T-cell (primary cell): ENCODE measurements at regions not wholly inside any gene's neighbourhood (a gene's known extent, or its start where the extent isn't known, plus 50 kb on each side); places are given as distances from the start of the nearest gene placed in this dataset.
"Not testable (repeated sequence)": the region's sequence is repeated elsewhere in the genome, so short reads cannot be mapped to it uniquely, and the experiment has no call there.

Source experiments
- ATAC-seq, 4 experiments: fragments of 200-7000 bp in 3 of 4; fragments of 150-1000 bp in 1 of 4; cut with Tn5 transposase; replicated peaks in 1 of 4; 1 replicate in 3 of 4; 2 replicates in 1 of 4; pipeline ENCODE4 v1.10.0; 2021; ENCODE audit warnings: moderate library complexity in 3 of 4, mild to moderate bottlenecking in 2 of 4, moderate number of reproducible peaks in 1 of 4
- CTCF ChIA-PET, 2 donors: fragments of 300-600 bp; sonication (Branson Sonifier 250); formaldehyde crosslinking; loops; one replicate each; lab custom pipeline; 2022; ENCODE audit warnings: antibody characterized with exemption in 2 of 2; lab: Charles Lee
- POLR2A ChIA-PET, 2 donors: fragments of 300-600 bp; sonication (Branson Sonifier 250); formaldehyde crosslinking; loops; one replicate each; lab custom pipeline; 2022; ENCODE audit warnings: antibody characterized with exemption in 2 of 2; lab: Charles Lee
- DNase-seq, 35 experiments: peaks; one replicate each; pipeline versions ENCODE4 v3.0.0 to v3.0.0-alpha.2; 2013 to 2023
- H3K27ac ChIP-seq: one replicate; pipeline ENCODE4 v1.5.1; 2013; ENCODE audit warnings: low read length
- H3K27me3 ChIP-seq, 2 experiments: replicated peaks in 1 of 2; 1 replicate in 1 of 2; 2 replicates in 1 of 2; pipeline versions ENCODE4 v1.6.1 to v1.7.0; 2013; ENCODE audit warnings: low read length in 1 of 2, mixed read lengths in 1 of 2; ENCODE audit not compliant: control insufficient read depth in 2 of 2, insufficient read depth in 2 of 2; ENCODE audit errors: extremely low read depth in 1 of 2
- H3K36me3 ChIP-seq, 2 donors: 1 replicate in 1 of 2; 2 replicates in 1 of 2; pipeline versions ENCODE4 v1.6.1 to v1.7.0; 2013; ENCODE audit warnings: low read length in 1 of 2; ENCODE audit not compliant: control insufficient read depth in 2 of 2, insufficient read depth in 1 of 2; ENCODE audit errors: extremely low read depth in 1 of 2
- H3K4me1 ChIP-seq, 2 experiments: 1 replicate in 1 of 2; 2 replicates in 1 of 2; pipeline versions ENCODE4 v1.6.1 to v1.7.0; 2013; ENCODE audit warnings: low read length in 2 of 2, mixed read lengths in 1 of 2; ENCODE audit not compliant: insufficient read depth in 2 of 2, control insufficient read depth in 1 of 2; ENCODE audit errors: extremely low read depth in 1 of 2
- H3K4me3 ChIP-seq, 2 donors: 1 replicate in 1 of 2; 2 replicates in 1 of 2; pipeline versions ENCODE4 v1.5.1 to v1.7.0; 2013; ENCODE audit warnings: mild to moderate bottlenecking in 2 of 2, low read length in 1 of 2, moderate library complexity in 1 of 2; ENCODE audit not compliant: control insufficient read depth in 1 of 2; ENCODE audit errors: extremely low read depth in 1 of 2
- H3K9me3 ChIP-seq: 2 replicates; pipeline ENCODE4 v1.7.0; 2013
- H3K27ac Mint-ChIP-seq, 2 donors: one replicate each; pipeline ENCODE4 v1.8.0; 2020 to 2021; ENCODE audit warnings: mild to moderate bottlenecking in 2 of 2, mixed read lengths in 2 of 2
- H3K27me3 Mint-ChIP-seq, 2 donors: one replicate each; pipeline ENCODE4 v1.8.0; 2021 to 2022; ENCODE audit warnings: mixed read lengths in 2 of 2
- H3K36me3 Mint-ChIP-seq: one replicate; pipeline ENCODE4 v1.8.0; 2021; ENCODE audit warnings: mixed read lengths
- H3K4me1 Mint-ChIP-seq, 3 donors: one replicate each; pipeline ENCODE4 v1.8.0; 2020 to 2022; ENCODE audit warnings: mixed read lengths in 3 of 3, mild to moderate bottlenecking in 1 of 3
- H3K4me3 Mint-ChIP-seq, 3 donors: one replicate each; pipeline ENCODE4 v1.8.0; 2020 to 2022; ENCODE audit warnings: mild to moderate bottlenecking in 3 of 3, mixed read lengths in 3 of 3, moderate library complexity in 3 of 3
- H3K9me3 Mint-ChIP-seq, 3 donors: one replicate each; pipeline ENCODE4 v1.8.0; 2020 to 2022; ENCODE audit warnings: mixed read lengths in 3 of 3
- WGBS: methylation state at CpG from one replicate; pipeline ENCODE4 v1.1.5; 2013; ENCODE audit warnings: missing lambda C conversion rate; ENCODE audit not compliant: insufficient coverage; 5-methylcytosine and 5-hydroxymethylcytosine counted together

DNA sequence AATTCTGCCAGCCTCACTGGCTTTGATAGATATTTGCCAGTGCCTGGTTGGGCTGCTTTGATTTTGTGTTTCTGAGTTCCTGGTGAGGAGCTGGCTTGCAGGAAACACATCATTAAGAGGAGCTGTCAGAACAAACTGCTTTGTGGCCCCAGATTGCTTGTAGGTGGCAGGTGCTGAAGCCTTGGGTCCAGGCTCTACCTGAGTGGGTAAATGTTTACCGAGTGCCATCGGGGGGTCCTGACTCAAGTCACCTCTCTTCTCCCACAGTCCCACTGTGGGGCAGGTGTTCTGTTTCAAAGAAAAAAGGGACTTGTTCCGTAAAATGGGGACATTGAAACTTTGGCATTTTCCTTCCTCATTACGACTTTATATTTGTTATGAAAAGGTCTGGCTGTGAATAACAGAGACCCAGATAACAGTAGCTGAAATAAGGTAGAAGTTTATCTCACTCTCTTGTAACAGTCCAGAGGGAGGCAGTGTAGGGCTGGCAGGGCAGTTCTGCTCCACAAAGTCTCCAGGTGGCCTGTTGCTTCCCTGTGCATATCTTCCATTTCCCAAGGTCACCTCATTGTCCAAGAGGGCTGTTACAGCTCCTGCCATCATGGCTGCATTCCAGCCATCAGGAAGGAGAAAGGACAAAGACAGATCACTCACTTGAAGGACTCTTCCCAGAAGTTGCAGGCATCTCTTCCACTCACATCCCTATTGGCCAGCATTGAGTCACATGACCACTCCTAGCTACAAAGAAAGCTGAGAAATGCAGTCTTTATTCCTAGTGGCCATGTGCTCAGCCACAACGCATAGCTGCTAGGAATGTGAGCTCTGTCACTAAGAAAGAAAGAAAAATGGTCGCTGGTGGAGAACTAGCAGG, 149.9 kb upstream of the KCNG1 start:
- Histone ChIP-seq H3K4me1 (no peaks in the 10 kb centered on the region), H3K9me3 (no peaks in the 10 kb centered on the region), H3K27ac (no peak overlapping the region), H3K36me3 (no peaks in the 10 kb centered on the region), H3K4me3 (no peak overlapping the region), H3K27me3 (peaks cover 4 to 21% of the 10 kb centered on the region in 2 experiments)
- Mint-ChIP-seq H3K9me3 (no peaks in the 10 kb centered on the region), H3K27me3 (peaks cover 39 to 47% of the 10 kb centered on the region in 2 donors), H3K27ac (no peak overlapping the region), H3K36me3 (no peaks in the 10 kb centered on the region), H3K4me3 (no peak overlapping the region), H3K4me1 (no peaks in the 10 kb centered on the region)
- ChIA-PET CTCF (no interaction called here), POLR2A (no interaction called here)
- WGBS, result 100% methylated on average over 1 of the region's 6 CpGs
- no peak for ATAC-seq
- no peak for DNase-seq

DNA sequence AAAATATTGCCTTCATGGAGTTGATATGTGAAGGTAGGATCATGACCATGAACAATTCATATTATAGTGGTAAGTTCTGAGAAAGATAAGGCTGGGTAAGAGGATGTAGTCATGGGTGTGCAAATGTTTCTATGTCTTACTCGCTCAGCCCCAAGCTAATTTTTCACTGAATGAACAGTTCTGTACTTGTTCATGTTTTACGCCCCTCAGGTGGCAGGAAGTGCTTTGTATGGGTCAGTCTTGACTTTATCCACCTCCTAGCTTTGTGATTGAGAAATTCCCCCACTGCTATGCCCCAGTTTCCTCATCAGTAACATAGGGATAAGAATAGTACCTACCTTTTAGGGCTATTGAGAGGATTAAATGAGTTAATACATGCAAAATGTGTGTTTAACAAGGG, 148.2 kb upstream of the KCNG1 start:
- CTCF ChIA-PET, result no interaction called here
- no peak for ATAC-seq
- POLR2A ChIA-PET, result no interaction called here

DNA sequence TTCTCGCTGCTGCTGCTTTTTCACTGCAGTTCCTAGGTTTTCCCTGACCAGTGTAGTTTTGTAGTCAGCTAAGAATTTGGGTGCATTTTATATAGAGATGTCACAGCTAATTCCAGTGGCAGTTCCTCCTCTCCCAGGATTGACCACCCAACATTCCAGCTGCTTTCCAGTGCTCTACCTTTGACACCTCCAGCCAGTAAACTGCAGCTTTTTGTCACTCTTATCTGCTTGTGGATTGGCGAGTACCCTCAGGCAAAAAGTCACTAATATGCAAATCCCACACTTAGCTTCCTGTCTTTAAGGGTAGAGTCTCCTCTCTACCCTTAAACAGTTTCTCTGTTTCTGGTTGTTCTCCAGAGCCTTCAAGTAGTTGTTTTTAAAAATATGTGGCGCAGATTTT, 146.9 kb upstream of the KCNG1 start:
- Histone ChIP-seq H3K36me3 (no peaks in the 10 kb centered on the region), H3K9me3 (no peaks in the 10 kb centered on the region), H3K27me3 (peaks cover 2 to 7% of the 10 kb centered on the region in 2 experiments), H3K27ac (no peak overlapping the region), H3K4me3 (no peak overlapping the region), H3K4me1 (no peaks in the 10 kb centered on the region)
- Mint-ChIP-seq H3K27ac (no peak overlapping the region), H3K36me3 (no peaks in the 10 kb centered on the region), H3K4me1 (no peaks in the 10 kb centered on the region), H3K4me3 (no peak overlapping the region), H3K9me3 (no peaks in the 10 kb centered on the region), H3K27me3 (peaks cover 34 to 42% of the 10 kb centered on the region in 2 donors)
- WGBS, result no CpG with 5 or more reads among the region's 3 CpGs
- DNase-seq (no peak), ATAC-seq (no peak)
- POLR2A ChIA-PET, result no interaction called here
- CTCF ChIA-PET, result no interaction called here

More for the DNA sequence above, 148.2 kb upstream of the KCNG1 start:
- Mint-ChIP-seq H3K27ac (no peak overlapping the region), H3K4me3 (no peak overlapping the region), H3K4me1 (no peaks in the 10 kb centered on the region), H3K27me3 (peaks cover 38 to 46% of the 10 kb centered on the region in 2 donors), H3K36me3 (no peaks in the 10 kb centered on the region), H3K9me3 (no peaks in the 10 kb centered on the region)
- no peak for DNase-seq
- no peak overlapping the region for H3K27ac ChIP-seq
- WGBS, result no CpG with 5 or more reads among the region's 2 CpGs
- H3K36me3 ChIP-seq, result no peaks in the 10 kb centered on the region
- peaks cover 4 to 13% of the 10 kb centered on the region in 2 experiments for H3K27me3 ChIP-seq
- no peaks in the 10 kb centered on the region for H3K9me3 ChIP-seq
- no peaks in the 10 kb centered on the region for H3K4me1 ChIP-seq
- no peak overlapping the region for H3K4me3 ChIP-seq

DNA sequence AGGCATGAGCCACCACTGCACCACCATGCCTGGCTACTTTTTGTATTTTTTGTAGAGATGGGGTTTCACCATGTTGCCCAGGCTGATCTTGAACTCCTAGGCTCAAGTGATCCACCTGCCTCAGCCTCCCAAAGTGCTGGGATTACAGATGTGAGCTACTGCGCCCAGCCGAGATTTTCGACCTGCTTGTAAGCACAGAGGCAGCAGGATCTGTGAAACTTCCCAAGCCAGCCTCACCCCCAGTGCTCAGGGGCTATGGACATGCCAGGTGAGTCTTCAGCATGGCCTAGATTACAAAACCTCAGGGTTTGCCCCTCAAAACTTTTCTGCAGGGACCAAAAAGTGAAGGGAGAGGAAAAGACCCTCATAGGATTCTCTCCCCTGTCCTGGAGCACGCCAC, 145.0 kb upstream of the KCNG1 start:
- H3K36me3 ChIP-seq, H3K4me1 Mint-ChIP-seq: not testable (repeated sequence)
- WGBS, result 83% methylated on average over 3 of the region's 4 CpGs

DNA sequence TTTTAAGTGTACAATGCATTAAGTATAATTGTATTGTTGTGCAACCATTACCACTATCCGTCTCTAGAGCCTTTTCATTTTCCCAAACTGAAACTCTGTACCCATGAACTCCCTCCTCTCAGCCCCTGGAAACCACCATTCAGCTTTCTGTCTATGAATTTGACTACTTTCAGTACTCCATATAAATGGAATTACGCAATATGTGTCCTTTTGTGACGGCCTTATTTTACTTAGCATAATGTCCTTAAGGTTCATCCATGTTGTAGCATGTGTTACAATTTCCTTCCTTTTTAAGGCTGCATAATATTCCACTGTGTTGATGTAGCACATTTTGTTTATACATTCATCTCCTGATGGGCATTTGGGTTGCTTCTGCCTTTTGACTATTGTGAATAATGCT, 143.6 kb upstream of the KCNG1 start:
- peaks cover 2 to 17% of the 10 kb centered on the region in 2 experiments for H3K27me3 ChIP-seq
- CTCF ChIA-PET, result no interaction called here
- Mint-ChIP-seq H3K9me3 (no peaks in the 10 kb centered on the region), H3K27ac (no peak overlapping the region), H3K36me3 (no peaks in the 10 kb centered on the region), H3K4me3 (no peak overlapping the region), H3K4me1 (no peaks in the 10 kb centered on the region), H3K27me3 (peaks cover 40 to 43% of the 10 kb centered on the region in 2 donors)
- no peaks in the 10 kb centered on the region for H3K36me3 ChIP-seq
- no peaks in the 10 kb centered on the region for H3K4me1 ChIP-seq
- no peak overlapping the region for H3K4me3 ChIP-seq
- no peak for ATAC-seq
- WGBS, result no CpG with 5 or more reads among the region's 3 CpGs
- H3K27ac ChIP-seq, result no peak overlapping the region
- H3K9me3 ChIP-seq, result no peaks in the 10 kb centered on the region
- POLR2A ChIA-PET, result no interaction called here
- DNase-seq, result no peak

More for the DNA sequence above, 145.0 kb upstream of the KCNG1 start:
- H3K9me3 Mint-ChIP-seq, H3K4me1 ChIP-seq, ATAC-seq, H3K27ac ChIP-seq, DNase-seq, H3K36me3 Mint-ChIP-seq, H3K27ac Mint-ChIP-seq, H3K9me3 ChIP-seq, POLR2A ChIA-PET, CTCF ChIA-PET, H3K4me3 ChIP-seq, H3K4me3 Mint-ChIP-seq: not testable (repeated sequence)
- H3K27me3 ChIP-seq, result peaks cover 2 to 12% of the 10 kb centered on the region in 2 experiments
- H3K27me3 Mint-ChIP-seq, result peaks cover 39% of the 10 kb centered on the region in 2 donors

DNA sequence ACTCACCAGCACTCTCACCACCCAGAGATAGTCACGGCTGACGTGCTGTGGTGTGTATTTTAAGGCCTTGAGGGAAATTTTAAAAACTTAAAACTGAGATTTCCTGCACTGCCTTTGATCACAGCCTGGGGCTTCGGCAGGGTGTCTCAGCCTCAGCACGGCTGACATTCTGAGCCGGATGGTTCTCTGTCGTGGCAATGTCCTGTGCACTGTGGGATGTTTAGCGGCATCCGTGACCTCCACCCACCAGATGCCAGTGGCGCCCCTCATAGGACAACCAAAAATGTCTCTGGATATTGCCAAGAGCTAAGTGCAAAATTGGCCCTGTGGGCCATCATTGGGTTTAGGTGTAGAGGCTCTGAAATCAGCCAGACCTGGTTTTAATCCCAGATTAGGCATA, 142.2 kb upstream of the KCNG1 start:
- Histone ChIP-seq H3K27ac (no peak overlapping the region), H3K4me1 (no peaks in the 10 kb centered on the region), H3K27me3 (peaks cover 0 to 24% of the 10 kb centered on the region in 2 experiments), H3K4me3 (no peak overlapping the region), H3K9me3 (no peaks in the 10 kb centered on the region), H3K36me3 (no peaks in the 10 kb centered on the region)
- no peak for ATAC-seq
- H3K9me3 Mint-ChIP-seq, result no peaks in the 10 kb centered on the region
- no peaks in the 10 kb centered on the region for H3K4me1 Mint-ChIP-seq
- WGBS, result 88% methylated on average over 4 of the region's 9 CpGs
- H3K27ac Mint-ChIP-seq, result no peak overlapping the region
- H3K4me3 Mint-ChIP-seq, result no peak overlapping the region
- H3K36me3 Mint-ChIP-seq, result no peaks in the 10 kb centered on the region
- no peak for DNase-seq
- ChIA-PET POLR2A (no interaction called here), CTCF (no interaction called here)
- peaks cover 41 to 47% of the 10 kb centered on the region in 2 donors for H3K27me3 Mint-ChIP-seq
